HFFc6 (cell line): ENCODE measurements at regions not wholly inside any gene's neighbourhood (a gene's known extent, or its start where the extent isn't known, plus 50 kb on each side); places are given as distances from the start of the nearest gene placed in this dataset.

Experiments used
- DNase-seq: peaks from one replicate; pipeline ENCODE4 v3.0.0-alpha.2; 2018
- H3K27ac Mint-ChIP-seq: 2 replicates; pipeline ENCODE4 v1.8.0; 2020; ENCODE audit warnings: mild to moderate bottlenecking, mixed read lengths
- H3K27me3 Mint-ChIP-seq: 2 replicates; pipeline ENCODE4 v1.8.0; 2021; ENCODE audit warnings: mild to moderate bottlenecking, moderate library complexity, mixed read lengths; ENCODE audit not compliant: insufficient read depth
- H3K36me3 Mint-ChIP-seq: 2 replicates; pipeline ENCODE4 v1.8.0; 2021; ENCODE audit warnings: low read depth, mixed read lengths
- H3K4me1 Mint-ChIP-seq: 2 replicates; pipeline ENCODE4 v1.8.0; 2020; ENCODE audit warnings: low read depth, mixed read lengths
- H3K4me3 Mint-ChIP-seq: 2 replicates; pipeline ENCODE4 v1.8.0; 2020; ENCODE audit warnings: mild to moderate bottlenecking, moderate library complexity, mixed read lengths
- H3K9me3 Mint-ChIP-seq: 2 replicates; pipeline ENCODE4 v1.8.0; 2020; ENCODE audit warnings: mild to moderate bottlenecking, mixed read lengths
- TF ChIP-seq, protein P1 (sequence below): fragments of 200-600 bp; sonication (generic); IDR thresholded peaks from 2 replicates; pipeline ENCODE4 v1.5.0; 2021; ENCODE audit warnings: antibody characterized with exemption, mild to moderate bottlenecking

DNA sequence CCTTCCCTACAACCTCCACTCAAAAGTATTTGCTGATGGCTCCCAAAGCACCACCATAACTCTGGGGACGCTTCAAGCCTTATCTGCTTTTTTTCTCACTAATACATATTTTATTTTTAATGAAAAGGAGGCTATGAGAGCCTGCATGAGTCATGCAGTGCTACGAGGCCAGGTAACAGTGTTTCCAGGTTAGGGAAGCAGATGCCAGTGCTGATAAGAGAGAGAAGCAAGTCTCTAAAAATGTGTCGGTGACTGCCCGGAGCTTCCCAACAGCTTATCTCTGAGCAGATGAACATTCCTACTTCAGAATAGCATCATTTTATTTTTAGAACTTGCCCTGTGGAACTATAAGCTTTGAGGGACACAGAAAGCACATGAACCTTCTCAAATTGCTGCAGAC is 931.5 kb downstream of the CCSER2 start:
- no peaks in the 10 kb centered on the region for H3K27me3 Mint-ChIP-seq
- DNase-seq, result no peak
- H3K4me1 Mint-ChIP-seq, result no peaks in the 10 kb centered on the region
- H3K36me3 Mint-ChIP-seq, result no peaks in the 10 kb centered on the region
- H3K9me3 Mint-ChIP-seq, result peaks cover 68% of the 10 kb centered on the region
- H3K27ac Mint-ChIP-seq, result no peak overlapping the region
- H3K4me3 Mint-ChIP-seq, result no peak overlapping the region
- TF ChIP-seq, protein P1, sequence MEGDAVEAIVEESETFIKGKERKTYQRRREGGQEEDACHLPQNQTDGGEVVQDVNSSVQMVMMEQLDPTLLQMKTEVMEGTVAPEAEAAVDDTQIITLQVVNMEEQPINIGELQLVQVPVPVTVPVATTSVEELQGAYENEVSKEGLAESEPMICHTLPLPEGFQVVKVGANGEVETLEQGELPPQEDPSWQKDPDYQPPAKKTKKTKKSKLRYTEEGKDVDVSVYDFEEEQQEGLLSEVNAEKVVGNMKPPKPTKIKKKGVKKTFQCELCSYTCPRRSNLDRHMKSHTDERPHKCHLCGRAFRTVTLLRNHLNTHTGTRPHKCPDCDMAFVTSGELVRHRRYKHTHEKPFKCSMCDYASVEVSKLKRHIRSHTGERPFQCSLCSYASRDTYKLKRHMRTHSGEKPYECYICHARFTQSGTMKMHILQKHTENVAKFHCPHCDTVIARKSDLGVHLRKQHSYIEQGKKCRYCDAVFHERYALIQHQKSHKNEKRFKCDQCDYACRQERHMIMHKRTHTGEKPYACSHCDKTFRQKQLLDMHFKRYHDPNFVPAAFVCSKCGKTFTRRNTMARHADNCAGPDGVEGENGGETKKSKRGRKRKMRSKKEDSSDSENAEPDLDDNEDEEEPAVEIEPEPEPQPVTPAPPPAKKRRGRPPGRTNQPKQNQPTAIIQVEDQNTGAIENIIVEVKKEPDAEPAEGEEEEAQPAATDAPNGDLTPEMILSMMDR, result no peak

DNA sequence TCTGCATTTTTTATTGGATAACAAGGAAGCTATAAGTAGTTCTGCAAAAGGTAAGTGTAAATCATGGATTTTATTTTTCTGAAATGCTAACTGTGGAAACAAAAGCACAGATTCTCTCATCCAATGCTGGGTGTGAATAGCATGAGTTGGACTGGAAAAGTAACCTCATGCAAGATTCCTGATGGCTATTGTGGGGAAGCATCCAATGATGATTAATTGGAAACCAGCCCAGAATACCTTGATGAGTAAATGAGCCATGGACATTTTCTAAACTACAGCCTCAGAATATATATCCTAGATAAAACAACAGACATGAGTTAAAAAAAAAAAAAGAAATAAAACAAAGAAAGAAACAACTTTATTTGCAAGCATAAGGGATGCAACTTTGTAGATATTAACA is 934.6 kb downstream of the CCSER2 start:
- Mint-ChIP-seq H3K4me1 (no peaks in the 10 kb centered on the region), H3K36me3 (no peaks in the 10 kb centered on the region), H3K9me3 (peaks cover 60% of the 10 kb centered on the region), H3K27me3 (no peaks in the 10 kb centered on the region), H3K27ac (no peak overlapping the region), H3K4me3 (no peak overlapping the region)
- TF ChIP-seq, protein P1, result no peak
- no peak for DNase-seq

DNA sequence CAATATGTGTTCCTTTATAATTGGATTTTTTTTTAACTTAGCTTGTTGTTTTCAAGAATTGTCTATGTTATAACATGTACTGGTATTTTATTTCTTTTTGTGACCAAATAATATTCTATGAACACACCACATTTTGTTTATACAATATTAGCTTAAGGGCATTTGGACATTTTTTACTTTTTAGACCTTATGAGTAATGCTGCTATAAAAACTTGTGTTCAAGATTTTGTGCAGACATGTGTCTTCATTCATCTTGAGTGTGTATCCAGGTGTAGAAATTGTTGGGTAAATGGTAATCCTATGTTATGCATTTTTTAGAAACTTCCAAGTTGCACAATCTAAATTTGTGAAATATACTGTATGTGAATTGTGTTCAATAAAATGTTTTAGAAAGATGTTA is 936.7 kb downstream of the CCSER2 start:
- H3K27me3 Mint-ChIP-seq, result no peaks in the 10 kb centered on the region
- no peak overlapping the region for H3K4me3 Mint-ChIP-seq
- TF ChIP-seq, protein P1, result no peak
- no peaks in the 10 kb centered on the region for H3K4me1 Mint-ChIP-seq
- DNase-seq, result no peak
- H3K36me3 Mint-ChIP-seq, result no peaks in the 10 kb centered on the region
- peaks cover 59% of the 10 kb centered on the region for H3K9me3 Mint-ChIP-seq
- H3K27ac Mint-ChIP-seq, result no peak overlapping the region

DNA sequence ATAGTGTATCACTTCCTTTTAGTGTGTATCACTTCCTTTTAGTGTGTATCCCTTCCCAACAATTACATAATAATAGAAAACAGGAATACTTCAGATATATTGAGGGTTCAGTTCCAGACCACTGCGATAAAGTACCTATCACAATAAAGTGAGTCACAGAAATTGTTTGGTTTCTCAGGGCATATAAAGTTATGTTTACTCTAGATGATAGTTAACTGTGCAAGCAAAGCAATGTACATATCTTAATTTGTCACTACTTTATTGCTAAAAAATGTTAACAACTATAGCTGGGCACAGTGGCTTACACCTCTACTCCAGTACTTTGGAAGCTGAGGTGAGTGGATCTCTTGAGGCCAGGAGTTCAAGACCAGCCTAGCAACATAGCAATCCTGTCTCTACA is 938.4 kb downstream of the CCSER2 start:
- no peak overlapping the region for H3K27ac Mint-ChIP-seq
- no peak overlapping the region for H3K4me3 Mint-ChIP-seq

DNA sequence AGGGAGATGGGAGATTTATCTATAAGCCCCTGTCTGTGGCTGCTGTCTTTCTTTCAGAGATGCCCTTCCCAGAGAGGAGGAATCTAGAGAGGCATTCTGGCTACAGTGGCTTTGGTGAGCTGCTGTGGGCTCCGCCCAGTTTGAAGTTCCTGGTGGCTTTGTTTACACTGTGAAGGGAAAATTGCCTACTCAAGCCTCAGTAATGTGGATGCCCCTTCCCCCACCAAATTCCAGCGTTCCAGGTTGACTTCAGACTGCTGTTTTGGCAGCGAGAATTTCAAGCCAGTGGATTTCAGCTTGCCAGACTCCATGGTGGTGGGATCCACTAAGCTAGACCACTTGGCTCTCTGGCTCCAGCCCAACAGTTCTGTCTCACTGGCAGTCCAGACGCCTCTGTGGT is 951.6 kb downstream of the CCSER2 start:
- H3K27me3 Mint-ChIP-seq, result no peaks in the 10 kb centered on the region
- no peaks in the 10 kb centered on the region for H3K36me3 Mint-ChIP-seq
- no peak overlapping the region for H3K27ac Mint-ChIP-seq
- DNase-seq, result no peak
- H3K4me3 Mint-ChIP-seq, result no peak overlapping the region
- H3K9me3 Mint-ChIP-seq, result peaks cover 24% of the 10 kb centered on the region
- H3K4me1 Mint-ChIP-seq, result no peaks in the 10 kb centered on the region
- TF ChIP-seq, protein P1, result no peak

More for the DNA sequence above, 938.4 kb downstream of the CCSER2 start:
- Mint-ChIP-seq H3K27me3 (no peaks in the 10 kb centered on the region), H3K4me1 (no peaks in the 10 kb centered on the region), H3K36me3 (no peaks in the 10 kb centered on the region), H3K9me3 (peaks cover 52% of the 10 kb centered on the region)
- TF ChIP-seq, protein P1, result no peak
- DNase-seq, result no peak
